ENCODE measurements at regions not wholly inside any gene's neighbourhood (a gene's known extent, or its start where the extent isn't known, plus 50 kb on each side); places are given as distances from the start of the nearest gene placed in this dataset.

DNA sequence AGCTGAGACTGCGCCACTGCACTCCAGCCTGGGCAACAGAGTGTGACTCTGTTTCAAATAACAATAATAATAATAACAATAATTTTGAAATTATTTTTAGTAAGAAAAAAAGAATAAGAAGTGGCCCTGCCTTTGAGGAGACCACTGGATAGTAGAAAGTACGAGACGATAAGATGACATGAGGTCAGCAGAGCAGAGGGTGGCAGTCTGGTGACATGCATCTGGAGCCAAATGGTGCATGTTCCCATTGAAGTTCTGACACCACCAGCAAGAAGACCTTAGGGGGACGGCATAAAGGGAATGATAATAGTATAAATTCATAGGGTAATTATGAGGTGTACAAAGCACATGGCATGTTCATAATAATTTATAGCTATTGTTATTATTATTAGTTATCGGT, 542.2 kb upstream of the TBL1XR1 start (continued):
- TF ChIP-seq E2F1 (CRISPR knock-in tag; IDR thresholded peaks at IDR 0.05), result no peak
- TF ChIP-seq, protein P1, sequence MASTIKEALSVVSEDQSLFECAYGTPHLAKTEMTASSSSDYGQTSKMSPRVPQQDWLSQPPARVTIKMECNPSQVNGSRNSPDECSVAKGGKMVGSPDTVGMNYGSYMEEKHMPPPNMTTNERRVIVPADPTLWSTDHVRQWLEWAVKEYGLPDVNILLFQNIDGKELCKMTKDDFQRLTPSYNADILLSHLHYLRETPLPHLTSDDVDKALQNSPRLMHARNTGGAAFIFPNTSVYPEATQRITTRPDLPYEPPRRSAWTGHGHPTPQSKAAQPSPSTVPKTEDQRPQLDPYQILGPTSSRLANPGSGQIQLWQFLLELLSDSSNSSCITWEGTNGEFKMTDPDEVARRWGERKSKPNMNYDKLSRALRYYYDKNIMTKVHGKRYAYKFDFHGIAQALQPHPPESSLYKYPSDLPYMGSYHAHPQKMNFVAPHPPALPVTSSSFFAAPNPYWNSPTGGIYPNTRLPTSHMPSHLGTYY (CRISPR knock-in tag; IDR thresholded peaks at IDR 0.05), result no peak
- no peak for TF ChIP-seq ETV6 (CRISPR knock-in tag; IDR thresholded peaks at IDR 0.05)
- TF ChIP-seq OVOL2 (CRISPR knock-in tag; IDR thresholded peaks at IDR 0.05; ENCODE audit: borderline replicate concordance), result no peak
- TF ChIP-seq CTCF (IDR thresholded peaks at IDR 0.05), result no peak

GRCh38 chr3:177740254-177740653, 543.0 kb upstream of the TBL1XR1 start:
- no peaks in the 10 kb centered on the region for H3K27me3 Mint-ChIP-seq (ENCODE audit: low read depth)
- H3K4me1 Mint-ChIP-seq, result peaks cover 15% of the 10 kb centered on the region
- no peak overlapping the region for H3K27ac Mint-ChIP-seq
- CTCF ChIA-PET, result no interaction called here
- DNase-seq (ENCODE audit: low spot score) (no peak), ATAC-seq (peak; percentile 65)
- no peak overlapping the region for H3K4me3 Mint-ChIP-seq
- POLR2A ChIA-PET, result no interaction called here
- no peaks in the 10 kb centered on the region for H3K36me3 Mint-ChIP-seq
- TF ChIP-seq ETV6 (CRISPR knock-in tag; IDR thresholded peaks at IDR 0.05), result no peak
- TF ChIP-seq JAZF1 (CRISPR knock-in tag; IDR thresholded peaks at IDR 0.05), result no peak
- no peak for TF ChIP-seq NR3C1 (CRISPR knock-in tag; conservative IDR thresholded peaks at IDR 0.05; ENCODE audit: low read depth)
- no peak for TF ChIP-seq CREM (CRISPR knock-in tag; IDR thresholded peaks at IDR 0.05)
- no peak for TF ChIP-seq FOXP1 (CRISPR knock-in tag; IDR thresholded peaks at IDR 0.05; ENCODE audit: borderline replicate concordance)
- no peak for TF ChIP-seq CBFB (CRISPR knock-in tag; IDR thresholded peaks at IDR 0.05; ENCODE audit: low read depth)
- TF ChIP-seq, protein P2, sequence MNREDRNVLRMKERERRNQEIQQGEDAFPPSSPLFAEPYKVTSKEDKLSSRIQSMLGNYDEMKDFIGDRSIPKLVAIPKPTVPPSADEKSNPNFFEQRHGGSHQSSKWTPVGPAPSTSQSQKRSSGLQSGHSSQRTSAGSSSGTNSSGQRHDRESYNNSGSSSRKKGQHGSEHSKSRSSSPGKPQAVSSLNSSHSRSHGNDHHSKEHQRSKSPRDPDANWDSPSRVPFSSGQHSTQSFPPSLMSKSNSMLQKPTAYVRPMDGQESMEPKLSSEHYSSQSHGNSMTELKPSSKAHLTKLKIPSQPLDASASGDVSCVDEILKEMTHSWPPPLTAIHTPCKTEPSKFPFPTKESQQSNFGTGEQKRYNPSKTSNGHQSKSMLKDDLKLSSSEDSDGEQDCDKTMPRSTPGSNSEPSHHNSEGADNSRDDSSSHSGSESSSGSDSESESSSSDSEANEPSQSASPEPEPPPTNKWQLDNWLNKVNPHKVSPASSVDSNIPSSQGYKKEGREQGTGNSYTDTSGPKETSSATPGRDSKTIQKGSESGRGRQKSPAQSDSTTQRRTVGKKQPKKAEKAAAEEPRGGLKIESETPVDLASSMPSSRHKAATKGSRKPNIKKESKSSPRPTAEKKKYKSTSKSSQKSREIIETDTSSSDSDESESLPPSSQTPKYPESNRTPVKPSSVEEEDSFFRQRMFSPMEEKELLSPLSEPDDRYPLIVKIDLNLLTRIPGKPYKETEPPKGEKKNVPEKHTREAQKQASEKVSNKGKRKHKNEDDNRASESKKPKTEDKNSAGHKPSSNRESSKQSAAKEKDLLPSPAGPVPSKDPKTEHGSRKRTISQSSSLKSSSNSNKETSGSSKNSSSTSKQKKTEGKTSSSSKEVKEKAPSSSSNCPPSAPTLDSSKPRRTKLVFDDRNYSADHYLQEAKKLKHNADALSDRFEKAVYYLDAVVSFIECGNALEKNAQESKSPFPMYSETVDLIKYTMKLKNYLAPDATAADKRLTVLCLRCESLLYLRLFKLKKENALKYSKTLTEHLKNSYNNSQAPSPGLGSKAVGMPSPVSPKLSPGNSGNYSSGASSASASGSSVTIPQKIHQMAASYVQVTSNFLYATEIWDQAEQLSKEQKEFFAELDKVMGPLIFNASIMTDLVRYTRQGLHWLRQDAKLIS (CRISPR knock-in tag; IDR thresholded peaks at IDR 0.05; ENCODE audit: borderline replicate concordance), result no peak
- no peak for TF ChIP-seq IRF2 (CRISPR knock-in tag; IDR thresholded peaks at IDR 0.05; ENCODE audit: borderline replicate concordance, low read depth)
- TF ChIP-seq, protein P3, sequence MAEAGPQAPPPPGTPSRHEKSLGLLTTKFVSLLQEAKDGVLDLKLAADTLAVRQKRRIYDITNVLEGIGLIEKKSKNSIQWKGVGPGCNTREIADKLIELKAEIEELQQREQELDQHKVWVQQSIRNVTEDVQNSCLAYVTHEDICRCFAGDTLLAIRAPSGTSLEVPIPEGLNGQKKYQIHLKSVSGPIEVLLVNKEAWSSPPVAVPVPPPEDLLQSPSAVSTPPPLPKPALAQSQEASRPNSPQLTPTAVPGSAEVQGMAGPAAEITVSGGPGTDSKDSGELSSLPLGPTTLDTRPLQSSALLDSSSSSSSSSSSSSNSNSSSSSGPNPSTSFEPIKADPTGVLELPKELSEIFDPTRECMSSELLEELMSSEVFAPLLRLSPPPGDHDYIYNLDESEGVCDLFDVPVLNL (CRISPR knock-in tag; IDR thresholded peaks at IDR 0.05; ENCODE audit: borderline replicate concordance, low read depth), result no peak
- TF ChIP-seq, protein P4, sequence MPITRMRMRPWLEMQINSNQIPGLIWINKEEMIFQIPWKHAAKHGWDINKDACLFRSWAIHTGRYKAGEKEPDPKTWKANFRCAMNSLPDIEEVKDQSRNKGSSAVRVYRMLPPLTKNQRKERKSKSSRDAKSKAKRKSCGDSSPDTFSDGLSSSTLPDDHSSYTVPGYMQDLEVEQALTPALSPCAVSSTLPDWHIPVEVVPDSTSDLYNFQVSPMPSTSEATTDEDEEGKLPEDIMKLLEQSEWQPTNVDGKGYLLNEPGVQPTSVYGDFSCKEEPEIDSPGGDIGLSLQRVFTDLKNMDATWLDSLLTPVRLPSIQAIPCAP (CRISPR knock-in tag; IDR thresholded peaks at IDR 0.05), result no peak
- TF ChIP-seq ZNF532 (CRISPR knock-in tag; IDR thresholded peaks at IDR 0.05; ENCODE audit: borderline replicate concordance), result no peak
- TF ChIP-seq, protein P1 (CRISPR knock-in tag; IDR thresholded peaks at IDR 0.05), result no peak
- H3K9me3 Mint-ChIP-seq, result no peaks in the 10 kb centered on the region
